ENCODE measurements at regions not wholly inside any gene's neighbourhood (a gene's known extent, or its start where the extent isn't known, plus 50 kb on each side); places are given as distances from the start of the nearest gene placed in this dataset.

- Histone ChIP-seq H3K4me1 (ENCODE audit: low read depth, poor library complexity, severe bottlenecking) (no peaks in the 10 kb centered on the region), H4K20me1 (ENCODE audit: insufficient read depth) (no peaks in the 10 kb centered on the region), H3K27me3 (ENCODE audit: insufficient read depth, low read depth) (no peaks in the 10 kb centered on the region), H3K4me2 (no peak overlapping the region), H3K27ac (no peak overlapping the region), H3K4me3 (IDR thresholded peaks at IDR 0.05; ENCODE audit: insufficient read depth, low read depth, low read length) (no peak overlapping the region), H3K79me2 (ENCODE audit: insufficient read depth, low read depth) (no peaks in the 10 kb centered on the region), H2AFZ (ENCODE audit: low read depth) (no peak overlapping the region), H3K36me3 (ENCODE audit: insufficient read depth) (no peaks in the 10 kb centered on the region), H3K9ac (no peak overlapping the region)
- TF ChIP-seq CTCF (conservative IDR thresholded peaks at IDR 0.05; ENCODE audit: low read depth, low read length), result no peak
These were observed 152.1 kb downstream of the FMR1NB start for GRCh38 chrX:148133105-148133725.

DNA sequence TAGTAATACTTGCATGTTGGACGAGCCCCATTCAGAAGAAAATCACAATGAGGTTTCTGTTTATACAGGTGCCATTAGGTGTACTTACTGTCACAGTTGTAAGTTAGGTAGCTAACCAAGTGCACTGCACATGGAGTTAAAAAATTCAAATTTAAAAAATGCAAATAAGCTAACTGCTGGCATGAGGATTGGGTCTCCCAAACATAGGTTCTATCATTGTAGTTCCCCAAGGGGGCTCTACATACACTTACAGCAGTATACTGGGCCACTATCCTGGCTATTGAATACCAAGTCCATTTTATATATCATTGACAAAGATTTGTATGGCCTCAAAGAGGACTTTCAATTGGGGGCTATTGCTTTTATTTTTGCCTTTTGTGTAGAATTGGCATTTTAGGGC, 153.4 kb downstream of the FMR1NB start:
- H3K27ac ChIP-seq, result no peak overlapping the region
- no peaks in the 10 kb centered on the region for H4K20me1 ChIP-seq (ENCODE audit: insufficient read depth)
- H3K9ac ChIP-seq, result no peak overlapping the region
- no peaks in the 10 kb centered on the region for H3K4me1 ChIP-seq (ENCODE audit: low read depth, poor library complexity, severe bottlenecking)
- H3K4me2 ChIP-seq, result no peak overlapping the region
- TF ChIP-seq CTCF (conservative IDR thresholded peaks at IDR 0.05; ENCODE audit: low read depth, low read length), result no peak
- H3K4me3 ChIP-seq (IDR thresholded peaks at IDR 0.05; ENCODE audit: insufficient read depth, low read depth, low read length), result no peak overlapping the region
- H3K79me2 ChIP-seq (ENCODE audit: insufficient read depth, low read depth), result no peaks in the 10 kb centered on the region
- H2AFZ ChIP-seq (ENCODE audit: low read depth), result no peak overlapping the region
- no peaks in the 10 kb centered on the region for H3K27me3 ChIP-seq (ENCODE audit: insufficient read depth, low read depth)
- no peaks in the 10 kb centered on the region for H3K36me3 ChIP-seq (ENCODE audit: insufficient read depth)

DNA sequence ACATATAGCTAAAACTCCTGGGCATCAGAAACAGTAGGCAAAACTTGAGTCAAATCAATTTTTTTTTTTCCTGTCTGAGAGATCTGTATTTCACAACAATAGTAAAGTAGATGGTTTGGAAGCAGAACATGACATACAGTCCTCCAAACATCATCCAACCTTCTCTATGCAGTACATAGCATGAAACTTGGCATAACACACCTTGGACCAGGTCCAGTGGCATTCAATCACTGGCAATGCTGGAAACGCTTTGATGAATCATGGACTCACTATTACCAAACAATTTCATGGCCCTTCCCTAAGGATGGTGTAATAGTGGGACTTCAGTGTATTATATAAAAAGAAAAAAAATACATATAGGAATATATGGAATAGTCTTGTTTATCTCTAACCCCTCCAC, 154.6 kb downstream of the FMR1NB start:
- Histone ChIP-seq H2AFZ (ENCODE audit: low read depth) (no peak overlapping the region), H4K20me1 (ENCODE audit: insufficient read depth) (no peaks in the 10 kb centered on the region), H3K9ac (no peak overlapping the region), H3K79me2 (ENCODE audit: insufficient read depth, low read depth) (no peaks in the 10 kb centered on the region), H3K4me3 (IDR thresholded peaks at IDR 0.05; ENCODE audit: insufficient read depth, low read depth, low read length) (no peak overlapping the region), H3K4me2 (no peak overlapping the region), H3K36me3 (ENCODE audit: insufficient read depth) (no peaks in the 10 kb centered on the region), H3K27me3 (ENCODE audit: insufficient read depth, low read depth) (no peaks in the 10 kb centered on the region), H3K27ac (no peak overlapping the region), H3K4me1 (ENCODE audit: low read depth, poor library complexity, severe bottlenecking) (no peaks in the 10 kb centered on the region)
- no peak for TF ChIP-seq CTCF (conservative IDR thresholded peaks at IDR 0.05; ENCODE audit: low read depth, low read length)

DNA sequence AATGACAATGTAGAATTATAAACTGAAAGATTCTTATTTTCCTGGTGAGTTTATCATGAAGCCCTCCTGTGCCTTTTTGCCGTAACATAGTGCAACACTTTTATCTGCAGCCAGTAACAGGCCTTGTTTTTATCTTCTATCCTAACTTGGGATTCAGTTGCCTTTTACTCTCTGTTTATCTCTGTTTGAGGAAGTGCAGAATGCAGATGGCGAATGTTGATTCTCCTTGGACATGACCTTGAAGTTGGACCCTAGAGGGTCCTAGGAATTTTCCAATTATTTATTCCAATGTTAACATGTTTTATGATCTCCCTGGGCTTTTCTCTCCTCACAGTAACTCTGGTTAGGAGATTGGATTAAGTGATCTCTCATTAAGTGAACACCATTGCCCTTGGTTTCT, 165.0 kb downstream of the FMR1NB start:
- H3K36me3 ChIP-seq (ENCODE audit: insufficient read depth), result no peaks in the 10 kb centered on the region
- H3K4me1 ChIP-seq (ENCODE audit: low read depth, poor library complexity, severe bottlenecking), result no peaks in the 10 kb centered on the region
- no peak overlapping the region for H3K4me3 ChIP-seq (IDR thresholded peaks at IDR 0.05; ENCODE audit: insufficient read depth, low read depth, low read length)
- no peak overlapping the region for H3K9ac ChIP-seq
- no peaks in the 10 kb centered on the region for H3K79me2 ChIP-seq (ENCODE audit: insufficient read depth, low read depth)
- H3K27me3 ChIP-seq (ENCODE audit: insufficient read depth, low read depth), result no peaks in the 10 kb centered on the region
- no peak for TF ChIP-seq CTCF (conservative IDR thresholded peaks at IDR 0.05; ENCODE audit: low read depth, low read length)
- H3K27ac ChIP-seq, result no peak overlapping the region
- no peaks in the 10 kb centered on the region for H4K20me1 ChIP-seq (ENCODE audit: insufficient read depth)
- H3K4me2 ChIP-seq, result no peak overlapping the region
- H2AFZ ChIP-seq (ENCODE audit: low read depth), result no peak overlapping the region

Measured in KMS-11 (cell line).